ENCODE measurements at regions not wholly inside any gene's neighbourhood (a gene's known extent, or its start where the extent isn't known, plus 50 kb on each side); places are given as distances from the start of the nearest gene placed in this dataset.
"Not testable (repeated sequence)": the region's sequence is repeated elsewhere in the genome, so short reads cannot be mapped to it uniquely, and the experiment has no call there.

DNA sequence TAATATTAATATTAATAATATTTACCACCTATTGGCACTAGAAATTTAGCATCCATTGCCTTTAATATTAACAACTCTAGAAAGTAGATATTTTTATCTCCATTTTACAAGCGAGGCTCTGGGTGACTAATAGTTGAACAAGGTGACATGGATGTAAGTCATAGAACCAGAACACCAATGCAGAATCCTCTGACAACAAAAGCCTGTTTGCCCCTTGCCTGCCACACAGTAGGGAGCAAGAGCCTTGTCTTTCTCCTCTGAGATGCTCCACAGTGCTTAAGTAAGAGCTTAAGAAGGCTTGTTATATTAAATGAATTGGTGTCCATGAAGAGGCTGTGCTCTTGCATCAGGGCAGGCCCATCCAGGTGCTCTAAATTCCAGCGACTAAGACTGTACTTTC lies 51.2 kb upstream of the LBX1 start:
- Mint-ChIP-seq H3K4me3 (no peak overlapping the region), H3K4me1 (peaks cover 2% of the 10 kb centered on the region), H3K9me3 (ENCODE audit: low read depth) (no peaks in the 10 kb centered on the region)

DNA sequence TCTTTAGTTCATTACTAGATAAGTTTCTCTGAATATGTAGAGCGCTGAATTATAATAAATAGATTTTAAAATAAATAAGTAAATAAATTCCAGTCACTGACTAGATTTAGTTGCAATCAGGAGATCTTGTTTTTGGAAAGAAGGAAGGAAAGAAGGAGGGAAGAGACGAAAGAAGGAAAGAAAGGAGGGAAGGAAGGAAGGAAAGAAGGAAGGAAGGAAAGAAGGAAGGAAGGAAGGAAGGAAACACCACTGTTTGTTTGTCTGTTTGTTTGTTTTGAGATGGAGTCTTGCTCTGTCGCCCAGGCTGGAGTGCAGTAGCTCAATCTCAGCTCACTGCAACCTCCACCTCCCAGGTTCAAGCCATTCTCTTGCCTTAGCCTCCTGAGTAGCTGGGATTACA lies 51.7 kb upstream of the LBX1 start:
- H3K4me3 Mint-ChIP-seq; DNase-seq; H3K4me1 Mint-ChIP-seq; intact Hi-C loops (cut with DNase I, micrococcal nuclease); H3K27ac Mint-ChIP-seq; ATAC-seq; POLR2A ChIA-PET; H3K36me3 Mint-ChIP-seq (ENCODE audit: low read depth); H3K9me3 Mint-ChIP-seq (ENCODE audit: low read depth): not testable (repeated sequence)
- CTCF ChIA-PET, result interaction anchor here (1.0 to 2.8 kb wide), 3 partner anchors 9 to 288 kb away, joined by 3 to 9 read pairs (median 5); no protein-coding TSS in a partner anchor
- peaks cover 41% of the 10 kb centered on the region for H3K27me3 Mint-ChIP-seq

More for the DNA sequence above, 51.2 kb upstream of the LBX1 start:
- no peak overlapping the region for H3K27ac Mint-ChIP-seq
- POLR2A ChIA-PET, result no interaction called here
- no peak for ATAC-seq
- H3K27me3 Mint-ChIP-seq, result peaks cover 37% of the 10 kb centered on the region
- no peaks in the 10 kb centered on the region for H3K36me3 Mint-ChIP-seq (ENCODE audit: low read depth)
- CTCF ChIA-PET, result interaction anchor here (1.1 to 2.8 kb wide), 2 partner anchors 12 to 289 kb away, joined by 3 to 9 read pairs; no protein-coding TSS in a partner anchor
- no peak for DNase-seq
- intact Hi-C loops (cut with DNase I, micrococcal nuclease), result no loop called here

DNA sequence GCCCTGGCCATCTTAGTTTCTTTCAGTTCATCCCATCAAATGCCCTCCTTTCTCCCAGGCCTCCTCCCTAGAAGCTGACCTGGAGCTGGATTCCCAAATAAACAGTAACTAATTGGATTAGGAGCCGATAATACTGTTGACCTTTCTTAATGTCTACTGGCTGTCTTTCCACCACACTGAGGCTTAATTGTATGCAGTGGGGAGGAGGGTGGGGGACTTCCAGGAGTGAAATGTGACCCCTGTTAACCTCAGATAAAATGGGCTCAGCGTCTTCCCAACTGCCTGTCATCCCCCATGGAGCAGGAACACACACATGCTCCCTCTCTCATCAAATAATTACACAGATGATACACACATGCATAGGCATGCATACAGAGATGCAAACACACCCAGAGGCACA lies 53.7 kb upstream of the LBX1 start:
- ATAC-seq, result no peak
- CTCF ChIA-PET, result interaction anchor here (2.8 kb wide), 1 partner anchor 9 kb away, joined by 9 read pairs; no protein-coding TSS in a partner anchor

DNA sequence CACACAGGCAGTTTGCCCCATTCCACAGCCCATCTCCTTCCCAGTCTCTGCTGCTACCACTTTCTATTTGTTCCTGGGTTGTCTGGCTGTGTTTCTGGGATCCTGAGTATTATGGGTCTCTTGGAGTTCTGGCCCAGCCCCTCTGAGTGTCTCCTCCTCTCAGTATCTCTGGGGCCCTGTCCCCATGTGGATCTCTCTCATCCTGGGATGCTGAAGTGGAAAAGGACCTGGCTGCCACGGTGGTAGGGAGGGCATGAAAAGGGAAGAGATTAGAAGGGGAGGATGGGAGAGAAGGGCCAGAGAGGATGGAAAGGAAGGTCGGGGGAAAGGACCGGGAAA lies 54.5 kb upstream of the LBX1 start:
- Mint-ChIP-seq H3K27me3 (peaks cover 57% of the 10 kb centered on the region), H3K36me3 (ENCODE audit: low read depth) (no peaks in the 10 kb centered on the region), H3K27ac (no peak overlapping the region), H3K4me3 (no peak overlapping the region), H3K4me1 (peaks cover 2% of the 10 kb centered on the region), H3K9me3 (ENCODE audit: low read depth) (no peaks in the 10 kb centered on the region)
- ATAC-seq (no peak), DNase-seq (no peak)
- ChIA-PET POLR2A (no interaction called here), CTCF (no interaction called here)
- intact Hi-C loops (cut with DNase I, micrococcal nuclease), result no loop called here

More for the DNA sequence above, 53.7 kb upstream of the LBX1 start:
- intact Hi-C loops (cut with DNase I, micrococcal nuclease), result no loop called here
- peaks cover 2% of the 10 kb centered on the region for H3K4me1 Mint-ChIP-seq
- DNase-seq, result no peak
- no peaks in the 10 kb centered on the region for H3K9me3 Mint-ChIP-seq (ENCODE audit: low read depth)
- no peak overlapping the region for H3K4me3 Mint-ChIP-seq
- H3K36me3 Mint-ChIP-seq (ENCODE audit: low read depth), result no peaks in the 10 kb centered on the region
- POLR2A ChIA-PET, result no interaction called here
- H3K27me3 Mint-ChIP-seq, result peaks cover 55% of the 10 kb centered on the region
- no peak overlapping the region for H3K27ac Mint-ChIP-seq

DNA sequence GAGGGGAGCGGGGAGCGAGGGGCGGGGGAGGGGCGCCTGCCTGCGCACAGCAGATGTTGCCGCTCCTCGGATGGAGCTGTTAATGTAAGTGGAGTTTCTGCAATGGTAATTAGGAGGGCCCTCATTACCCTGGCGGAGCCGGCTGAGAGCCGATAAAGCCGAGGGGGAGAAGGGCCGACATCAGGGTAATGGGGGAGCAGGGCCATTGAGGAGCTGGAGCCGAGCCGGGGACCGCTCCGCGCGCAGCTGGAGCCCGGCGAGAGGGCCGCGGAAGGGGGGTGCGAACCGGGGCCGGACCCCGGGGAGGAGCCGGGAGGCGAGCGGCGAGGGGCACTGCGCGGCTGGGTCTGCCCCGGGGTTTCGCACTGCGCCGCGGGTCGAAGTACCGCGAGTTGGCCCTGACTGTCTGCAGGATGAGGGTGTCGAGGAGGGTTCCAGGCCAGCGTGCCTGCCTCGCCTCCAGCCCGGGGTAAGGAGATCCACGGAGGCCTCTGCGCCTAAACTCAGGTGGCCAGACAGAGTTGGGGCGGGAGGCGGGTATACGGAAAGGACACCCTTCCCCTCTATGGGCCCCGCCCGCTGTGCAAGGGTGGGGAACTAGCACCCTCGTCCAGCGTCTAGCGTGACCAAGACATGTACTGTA lies 55.0 kb upstream of the LBX1 start:
- peak; percentile 42 for ATAC-seq
- H3K4me3 Mint-ChIP-seq, result no peak overlapping the region

DNA sequence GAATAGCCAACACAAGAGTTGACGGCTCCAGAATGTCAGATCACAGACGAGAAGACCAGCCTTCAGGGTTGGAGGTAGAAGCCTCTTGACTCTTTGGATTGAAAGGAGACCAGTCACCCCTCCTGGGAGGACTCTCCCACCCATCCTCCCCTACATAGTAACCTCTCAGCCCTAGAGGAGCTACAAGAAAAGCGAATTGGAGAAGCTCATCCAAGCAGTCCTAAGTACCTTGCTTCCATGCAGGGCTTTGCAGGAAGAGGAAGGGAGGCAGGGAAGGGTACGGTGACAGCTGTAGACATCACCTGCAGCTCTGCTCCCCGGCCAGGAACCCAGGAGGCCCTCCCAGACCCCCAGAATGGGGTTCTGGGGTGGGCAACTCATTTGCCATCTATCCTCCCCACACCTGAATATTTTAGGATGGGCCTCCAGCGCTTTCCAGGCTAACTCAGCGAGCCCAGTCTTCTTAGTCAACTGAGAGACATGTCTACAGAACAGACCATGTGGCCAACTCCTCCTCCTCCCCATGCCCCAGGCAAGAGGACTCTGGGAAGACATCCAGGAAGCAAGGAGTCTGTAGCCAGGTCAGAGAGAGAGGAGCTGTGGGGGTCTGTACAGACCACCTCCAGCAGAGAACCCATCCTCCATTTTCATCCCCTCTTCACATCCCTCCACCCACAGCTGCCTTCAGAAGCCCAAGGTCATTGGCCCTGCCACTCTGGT lies 55.6 kb upstream of the LBX1 start:
- Mint-ChIP-seq H3K36me3 (ENCODE audit: low read depth) (no peaks in the 10 kb centered on the region), H3K4me1 (peaks cover 2% of the 10 kb centered on the region), H3K9me3 (ENCODE audit: low read depth) (no peaks in the 10 kb centered on the region), H3K4me3 (no peak overlapping the region), H3K27ac (no peak overlapping the region), H3K27me3 (peaks cover 65% of the 10 kb centered on the region)
- ChIA-PET CTCF (interaction anchor here (0.5 to 1.3 kb wide), 6 partner anchors 9 to 961 kb away, joined by 3 to 4 read pairs (median 3); no protein-coding TSS in a partner anchor), POLR2A (no interaction called here)
- ATAC-seq (no peak), DNase-seq (no peak)
- intact Hi-C loops (cut with DNase I, micrococcal nuclease), result no loop called here

More for the DNA sequence above, 55.0 kb upstream of the LBX1 start:
- peak; percentile 16 for DNase-seq
- intact Hi-C loops (cut with DNase I, micrococcal nuclease), result no loop called here
- Mint-ChIP-seq H3K27ac (no peak overlapping the region), H3K4me1 (peaks cover 2% of the 10 kb centered on the region), H3K9me3 (ENCODE audit: low read depth) (no peaks in the 10 kb centered on the region), H3K27me3 (peaks cover 59% of the 10 kb centered on the region), H3K36me3 (ENCODE audit: low read depth) (no peaks in the 10 kb centered on the region)
- ChIA-PET POLR2A (no interaction called here), CTCF (interaction anchor here (0.8 to 1.0 kb wide), 2 partner anchors 69 to 156 kb away, joined by 3 to 4 read pairs; no protein-coding TSS in a partner anchor)

DNA sequence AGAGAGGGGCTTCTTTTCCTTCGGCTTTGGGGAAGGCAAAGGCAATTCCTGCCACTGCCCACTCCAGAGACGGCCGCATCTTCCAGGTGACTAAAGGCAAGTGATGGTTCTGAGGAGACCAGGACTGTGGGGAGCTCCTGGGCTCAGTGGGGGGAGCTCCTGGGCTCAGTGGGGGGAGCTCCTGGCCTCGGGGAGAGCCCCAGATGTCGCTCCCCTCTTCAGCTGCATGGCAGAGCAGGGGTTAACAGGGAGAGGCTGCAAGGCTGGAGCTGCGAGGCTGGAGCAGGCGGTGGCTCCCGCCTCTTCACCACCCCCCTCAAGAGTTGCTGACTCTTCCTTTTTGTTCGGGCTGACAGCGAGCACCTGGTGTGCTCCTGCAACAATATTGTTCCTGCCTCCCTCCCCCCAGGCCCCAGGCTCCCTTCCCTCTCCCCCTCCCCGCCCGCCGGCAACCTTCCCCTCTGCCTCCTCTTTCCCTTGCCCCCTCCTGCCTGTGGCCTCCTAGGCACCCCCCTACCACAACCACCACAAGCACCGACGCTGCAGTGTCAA lies 56.3 kb upstream of the LBX1 start:
- H3K27me3 Mint-ChIP-seq, result peaks cover 72% of the 10 kb centered on the region
- CTCF ChIA-PET, result interaction anchor here (0.5 to 1.3 kb wide), 3 partner anchors 9 to 961 kb away, joined by 3 read pairs; no protein-coding TSS in a partner anchor
- ATAC-seq (no peak), DNase-seq (no peak)
- intact Hi-C loops (cut with DNase I, micrococcal nuclease), result no loop called here
- no peak overlapping the region for H3K27ac Mint-ChIP-seq
- peaks cover 2% of the 10 kb centered on the region for H3K4me1 Mint-ChIP-seq
- H3K4me3 Mint-ChIP-seq, result no peak overlapping the region
- POLR2A ChIA-PET, result no interaction called here
- H3K36me3 Mint-ChIP-seq (ENCODE audit: low read depth), result no peaks in the 10 kb centered on the region
- no peaks in the 10 kb centered on the region for H3K9me3 Mint-ChIP-seq (ENCODE audit: low read depth)

DNA sequence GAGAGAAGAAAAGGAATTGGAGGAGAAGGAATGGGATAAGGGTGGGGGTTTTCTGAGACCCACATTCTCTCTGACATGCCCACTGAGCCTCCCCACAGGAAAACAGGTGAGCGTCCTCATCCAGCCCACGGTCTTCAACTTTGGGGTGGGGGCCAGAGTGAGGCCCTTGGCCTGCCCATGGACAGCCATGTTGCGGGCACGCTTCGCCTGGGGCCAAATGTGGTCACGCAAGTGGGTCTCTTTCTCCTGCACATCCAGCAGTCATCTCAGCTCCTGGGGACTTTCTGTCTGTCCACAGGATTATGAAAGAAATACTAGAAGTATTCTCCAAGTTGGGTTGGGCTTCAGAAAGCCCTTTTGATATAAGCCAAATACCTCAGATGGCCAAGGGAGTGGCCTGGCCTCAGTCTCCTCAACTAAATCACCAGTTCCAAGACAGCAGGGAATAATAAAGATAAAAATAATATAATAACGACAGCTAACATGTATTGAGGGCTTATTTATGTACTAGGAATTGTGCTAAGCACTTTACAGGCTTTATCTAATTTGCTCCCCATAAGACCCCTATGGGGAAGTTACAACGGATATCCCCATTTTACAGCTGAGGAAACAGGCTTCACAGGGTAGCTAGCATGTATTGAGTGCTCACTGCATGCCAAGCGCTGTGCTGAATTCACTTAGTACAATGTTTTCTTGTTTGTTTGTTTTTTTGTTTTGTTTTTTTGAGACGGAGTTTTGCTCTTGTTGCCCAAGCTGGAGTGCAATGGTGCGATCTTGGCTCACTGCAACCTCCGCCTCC lies 57.2 kb upstream of the LBX1 start:
- intact Hi-C loops (cut with DNase I, micrococcal nuclease), result no loop called here
- ATAC-seq, result no peak
- DNase-seq, result no peak

DNA sequence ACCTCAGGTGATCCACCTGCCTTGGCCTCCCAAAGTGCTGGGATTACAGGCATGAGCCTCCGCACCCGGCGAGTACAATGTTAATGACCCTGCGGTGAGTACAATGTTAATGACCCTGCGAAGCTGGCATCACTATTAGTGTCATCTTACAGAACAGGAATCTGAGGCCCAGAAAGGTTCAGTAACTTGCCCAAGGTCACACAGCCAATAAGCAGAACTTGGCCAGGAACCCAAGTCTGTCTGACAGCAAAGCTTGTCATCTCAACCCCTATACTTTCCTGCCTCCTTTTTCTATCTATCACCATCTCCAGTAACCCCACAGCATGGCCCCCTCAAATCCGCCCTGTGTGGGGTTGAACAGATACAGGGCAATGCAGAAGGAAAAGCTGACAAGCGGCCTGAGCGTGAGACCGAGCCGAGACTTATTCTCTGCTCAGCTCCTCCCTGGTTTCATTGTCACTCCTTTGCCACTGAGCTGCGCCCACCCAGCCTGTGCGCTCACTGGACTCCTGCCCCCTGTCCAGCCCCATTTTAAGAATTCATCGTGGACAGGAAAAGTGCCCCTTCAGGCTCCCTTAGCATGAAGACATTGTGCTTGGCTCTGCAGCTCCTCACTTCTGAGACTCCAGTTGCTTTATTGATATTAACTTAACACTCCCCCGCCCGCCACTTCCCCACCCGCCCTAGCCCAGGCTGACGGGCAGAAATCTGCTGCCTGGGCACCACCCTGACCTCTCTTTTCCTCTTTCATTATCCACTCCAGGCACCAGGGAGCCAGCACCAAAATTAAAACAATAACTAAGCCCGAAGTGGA lies 58.1 kb upstream of the LBX1 start:
- ChIA-PET POLR2A (no interaction called here), CTCF (interaction anchor here (0.5 to 8.0 kb wide), 9 partner anchors 11 to 440 kb away, joined by 3 to 69 read pairs (median 4); no protein-coding TSS in a partner anchor)
- Mint-ChIP-seq H3K4me3 (no peak overlapping the region), H3K9me3 (ENCODE audit: low read depth) (no peaks in the 10 kb centered on the region), H3K27ac (no peak overlapping the region), H3K27me3 (peaks cover 73% of the 10 kb centered on the region), H3K36me3 (ENCODE audit: low read depth) (no peaks in the 10 kb centered on the region), H3K4me1 (peaks cover 2% of the 10 kb centered on the region)
- DNase-seq (no peak), ATAC-seq (no peak)
- intact Hi-C loops (cut with DNase I, micrococcal nuclease), result no loop called here

More for the DNA sequence above, 57.2 kb upstream of the LBX1 start:
- H3K9me3 Mint-ChIP-seq (ENCODE audit: low read depth), result no peaks in the 10 kb centered on the region
- ChIA-PET POLR2A (no interaction called here), CTCF (interaction anchor here (0.6 to 8.0 kb wide), 6 partner anchors 10 to 155 kb away, joined by 3 to 69 read pairs (median 4); no protein-coding TSS in a partner anchor)
- H3K27me3 Mint-ChIP-seq, result peaks cover 74% of the 10 kb centered on the region
- H3K27ac Mint-ChIP-seq, result no peak overlapping the region
- peaks cover 2% of the 10 kb centered on the region for H3K4me1 Mint-ChIP-seq
- H3K36me3 Mint-ChIP-seq (ENCODE audit: low read depth), result no peaks in the 10 kb centered on the region
- no peak overlapping the region for H3K4me3 Mint-ChIP-seq

DNA sequence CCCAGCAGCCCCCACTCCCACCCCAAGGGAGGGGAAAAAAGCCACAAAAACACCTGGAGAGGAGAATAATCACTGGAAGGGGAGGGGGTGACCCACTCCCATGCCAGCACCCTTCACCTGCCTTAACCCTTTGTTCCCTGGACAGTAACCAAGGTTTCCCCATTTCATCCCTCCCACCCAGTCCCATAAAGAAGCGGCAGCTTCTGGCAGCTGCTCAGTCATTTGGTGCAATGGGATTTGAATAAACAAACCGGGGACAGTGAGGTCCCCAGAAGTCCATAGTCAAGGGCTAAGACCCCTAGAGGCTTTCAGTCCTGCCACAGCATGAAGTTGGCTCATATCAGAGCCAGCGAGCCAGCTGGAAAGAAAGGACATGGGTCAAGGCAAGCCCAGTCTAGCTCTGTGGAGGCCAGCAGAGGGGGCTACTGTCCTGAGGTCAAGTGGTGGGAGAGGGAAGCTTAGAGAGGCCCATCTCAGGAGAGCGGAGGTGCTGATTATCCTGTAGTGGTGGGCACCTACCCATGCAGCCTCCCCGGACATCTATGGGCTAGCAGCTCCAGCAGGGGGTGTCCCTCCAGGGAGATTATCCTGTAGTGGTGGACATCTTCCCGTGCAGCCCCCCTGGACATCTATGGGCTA lies 58.9 kb upstream of the LBX1 start:
- Mint-ChIP-seq H3K4me1 (peaks cover 6% of the 10 kb centered on the region), H3K27ac (no peak overlapping the region), H3K4me3 (no peak overlapping the region), H3K9me3 (ENCODE audit: low read depth) (no peaks in the 10 kb centered on the region), H3K27me3 (peaks cover 71% of the 10 kb centered on the region), H3K36me3 (ENCODE audit: low read depth) (no peaks in the 10 kb centered on the region)
- CTCF ChIA-PET, result interaction anchor here (0.6 to 8.0 kb wide), 8 partner anchors 11 to 569 kb away, joined by 3 to 69 read pairs (median 5); no protein-coding TSS in a partner anchor
- POLR2A ChIA-PET, result no interaction called here
- no peak for ATAC-seq
- intact Hi-C loops (cut with DNase I, micrococcal nuclease), result no loop called here
- peak; percentile 35 for DNase-seq

Data from activated CD4-positive, alpha-beta T cell treated with anti-CD3 and anti-CD28 coated beads for 36 hours (primary cell).